T1000 (cell line): ENCODE measurements at regions not wholly inside any gene's neighbourhood (a gene's known extent, or its start where the extent isn't known, plus 50 kb on each side); places are given as distances from the start of the nearest gene placed in this dataset.
"Not testable (repeated sequence)": the region's sequence is repeated elsewhere in the genome, so short reads cannot be mapped to it uniquely, and the experiment has no call there.

Experiments used
- DNase-seq: peaks from one replicate; lab custom pipeline; 2025; ENCODE audit warnings: mixed read lengths; lab: John Stamatoyannopoulos, UW

DNA sequence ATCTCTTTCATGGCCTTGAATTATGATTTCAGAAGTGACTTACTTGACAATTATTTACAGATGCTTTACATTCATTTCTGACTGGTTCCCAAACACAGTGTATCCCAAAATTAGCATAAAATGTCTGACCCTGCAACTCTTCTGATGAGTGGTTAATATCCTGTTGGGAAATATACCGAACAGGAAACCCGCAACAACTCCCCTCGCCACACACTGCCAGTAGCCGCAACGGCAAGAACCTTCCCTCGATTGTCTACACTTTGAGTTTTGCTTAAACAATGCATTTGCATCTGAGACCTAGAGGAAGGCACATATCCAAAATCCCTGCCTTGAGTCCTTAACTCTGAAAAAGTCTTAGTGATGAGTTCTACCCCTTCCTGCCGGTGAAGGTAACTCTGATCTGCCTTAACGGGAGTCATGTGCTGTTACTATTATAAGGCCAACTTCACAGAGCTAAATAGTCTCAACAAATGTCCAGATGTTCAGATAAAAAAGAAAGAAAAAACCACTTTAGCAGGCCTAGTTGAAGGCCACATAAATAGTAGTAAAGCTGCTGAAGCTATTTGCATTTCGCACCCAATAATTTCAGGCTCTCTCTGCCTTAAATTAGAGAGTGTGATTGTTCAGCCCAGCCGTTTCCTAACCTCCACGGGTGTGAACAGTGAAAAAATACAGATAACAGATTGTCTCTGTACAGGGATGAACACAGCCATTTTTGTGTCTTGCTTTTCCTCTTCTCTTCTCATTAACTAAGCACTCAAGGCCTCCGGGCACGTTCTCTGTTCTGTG is 321.1 kb downstream of the HS3ST3B1 start:
- no peak for DNase-seq

DNA sequence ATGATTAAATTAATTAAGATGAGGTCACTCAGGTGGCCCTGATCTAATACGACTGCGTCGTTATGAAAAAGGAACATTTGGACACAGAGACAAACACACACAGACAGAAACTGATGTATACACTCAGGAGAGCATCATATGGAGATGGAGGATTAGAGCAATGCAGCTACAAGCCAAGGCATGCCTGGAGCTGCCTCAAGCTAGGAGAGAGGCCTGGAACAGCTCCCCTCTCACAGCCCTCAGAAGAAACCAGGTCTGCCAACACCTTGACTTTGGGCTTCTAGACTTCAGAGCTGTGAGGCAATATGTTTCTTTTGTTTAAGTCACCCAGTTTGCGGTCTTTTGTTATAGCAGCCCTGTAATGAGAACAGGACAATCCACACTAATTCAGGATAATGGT is 318.9 kb downstream of the HS3ST3B1 start:
- no peak for DNase-seq

DNA sequence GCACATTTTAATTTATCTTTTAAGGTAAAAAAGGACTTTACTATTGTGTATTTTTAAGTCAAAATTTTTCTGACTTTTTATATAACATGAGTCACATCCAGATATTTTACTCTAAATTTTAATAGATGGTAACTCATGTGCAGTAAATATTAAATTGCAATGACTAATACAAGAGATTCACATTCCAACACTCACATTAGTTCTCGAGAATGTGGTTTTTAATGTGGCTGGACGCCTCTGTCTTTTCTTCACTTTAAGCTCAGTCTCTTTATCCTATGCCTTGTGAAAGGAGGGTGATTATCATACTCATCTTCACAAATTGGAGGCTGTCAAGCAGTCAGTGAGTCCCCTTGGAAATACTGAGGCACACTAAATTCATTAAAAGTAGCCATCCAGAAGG is 315.6 kb downstream of the HS3ST3B1 start:
- no peak for DNase-seq

DNA sequence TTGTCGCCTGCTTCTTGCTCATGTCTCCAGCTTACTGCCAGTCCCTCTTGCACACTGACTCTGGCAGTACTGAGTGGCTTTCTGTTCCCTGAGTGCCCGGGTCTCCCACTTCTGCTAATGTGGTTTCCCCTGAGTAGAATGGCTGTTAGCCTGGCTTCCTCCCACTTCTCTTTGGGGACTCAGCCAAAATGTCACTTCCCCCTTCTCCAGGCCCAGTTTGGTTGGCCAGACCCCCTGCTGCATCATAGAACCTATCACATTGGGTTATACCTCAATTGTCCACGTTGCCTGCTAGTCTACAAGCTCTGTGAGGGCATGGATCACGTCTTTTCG is 304.4 kb downstream of the HS3ST3B1 start:
- DNase-seq = no peak

DNA sequence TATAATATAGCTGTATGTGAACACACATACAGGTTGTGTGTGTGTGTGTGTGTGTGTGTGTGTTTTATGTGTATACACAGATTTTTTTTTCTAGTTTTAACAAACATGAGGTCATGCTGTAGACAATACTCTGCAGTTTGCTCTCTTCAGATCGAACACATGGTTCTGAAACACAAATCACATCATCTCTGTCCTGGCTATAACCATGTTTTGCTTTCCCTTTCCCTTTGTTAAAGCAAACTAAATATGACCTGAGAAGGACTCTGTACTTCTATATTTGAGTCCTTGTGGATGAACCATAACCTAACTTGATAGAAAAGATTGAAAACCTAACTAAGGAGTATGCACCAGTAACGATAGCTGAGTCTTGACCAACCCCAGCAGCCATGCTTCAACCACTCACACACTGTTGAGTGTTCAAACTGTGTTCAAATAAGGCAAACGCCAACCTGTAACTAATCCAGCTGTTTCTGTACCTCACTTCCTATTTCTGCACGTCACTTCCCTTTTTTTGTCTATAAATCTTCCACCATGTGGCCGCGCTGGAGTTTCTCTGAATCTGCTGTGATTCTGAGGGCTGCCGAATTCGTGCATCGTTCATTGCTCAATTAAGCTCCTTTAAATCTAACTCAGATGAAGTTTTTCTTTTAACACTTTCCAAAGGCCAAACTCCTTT is 303.8 kb downstream of the HS3ST3B1 start:
- no peak for DNase-seq

DNA sequence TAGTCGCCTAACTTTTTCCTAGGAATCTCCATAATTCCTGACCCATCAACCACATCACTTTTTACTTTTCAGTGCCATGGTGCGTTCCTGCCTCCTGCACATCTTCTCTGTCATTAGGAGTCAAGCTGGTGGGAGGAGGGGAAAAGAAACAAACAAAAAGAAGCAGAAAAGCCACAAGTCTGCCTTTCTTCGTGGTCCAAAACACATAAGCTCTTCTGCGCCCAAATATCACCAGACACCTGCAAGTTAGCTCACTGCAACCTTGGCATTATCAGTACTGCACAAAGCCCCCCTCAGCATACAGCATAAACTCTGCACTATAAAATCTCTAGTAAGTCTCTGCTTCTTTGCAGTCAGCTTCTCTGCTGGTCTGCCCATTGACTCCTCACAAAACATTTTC is 295.3 kb downstream of the HS3ST3B1 start:
- no peak for DNase-seq

DNA sequence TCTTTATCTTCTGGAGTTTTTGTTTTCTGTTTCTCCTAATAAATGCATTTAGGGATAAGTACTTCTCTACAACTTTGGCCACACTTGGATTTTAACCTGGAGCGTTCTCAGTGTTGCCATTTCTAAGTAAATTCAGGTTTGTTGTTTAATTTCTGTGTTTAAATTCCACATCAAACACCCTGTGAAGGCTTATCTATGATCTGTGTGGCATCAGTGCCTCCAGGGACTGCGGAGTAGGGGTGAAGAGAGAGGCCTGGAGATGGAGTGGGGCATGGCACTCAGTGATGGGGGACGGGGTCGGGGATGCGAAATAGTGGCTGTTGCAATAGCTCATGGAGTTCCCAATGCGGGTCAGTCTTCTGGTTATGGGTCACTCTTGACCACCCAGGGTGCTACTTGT is 294.8 kb downstream of the HS3ST3B1 start:
- no peak for DNase-seq

DNA sequence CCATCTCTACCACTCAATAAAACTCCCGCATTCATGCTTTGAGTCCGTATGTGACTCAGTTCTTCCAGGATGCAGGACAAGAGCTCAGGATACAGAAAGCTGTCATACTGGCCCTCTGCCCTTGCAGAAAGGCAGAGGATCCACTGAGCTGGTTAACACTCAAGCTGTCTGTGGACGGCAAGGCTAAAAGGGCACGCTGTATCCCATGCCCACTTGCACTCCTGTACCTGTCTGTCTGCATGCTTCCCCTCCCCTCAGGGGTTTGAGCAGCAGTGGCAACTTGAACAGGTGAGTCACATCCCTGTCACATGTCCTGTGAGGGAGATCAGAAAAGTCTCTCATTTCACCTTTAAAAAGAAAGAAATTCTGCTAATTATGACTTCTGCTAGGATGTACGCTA is 293.8 kb downstream of the HS3ST3B1 start:
- DNase-seq = no peak

DNA sequence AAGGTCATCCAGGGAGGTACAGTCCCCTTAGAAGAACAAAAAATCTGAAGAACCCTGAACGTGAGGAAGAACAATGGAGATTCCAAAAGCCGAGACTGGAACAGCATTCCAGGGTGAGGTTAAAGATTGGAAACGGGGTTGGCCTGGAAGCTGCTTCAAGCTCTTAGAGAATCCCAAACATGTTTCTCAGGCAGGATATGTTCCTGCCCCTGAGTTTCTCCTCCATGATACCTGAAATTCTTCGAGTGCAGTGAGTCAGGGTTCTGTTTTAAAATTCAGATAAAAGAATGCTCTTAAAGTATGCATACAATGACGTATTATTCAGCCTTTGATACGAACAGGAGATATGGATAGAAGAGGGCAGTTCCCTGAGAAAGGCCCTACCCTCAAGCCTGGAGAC is 293.1 kb downstream of the HS3ST3B1 start:
- DNase-seq = no peak

DNA sequence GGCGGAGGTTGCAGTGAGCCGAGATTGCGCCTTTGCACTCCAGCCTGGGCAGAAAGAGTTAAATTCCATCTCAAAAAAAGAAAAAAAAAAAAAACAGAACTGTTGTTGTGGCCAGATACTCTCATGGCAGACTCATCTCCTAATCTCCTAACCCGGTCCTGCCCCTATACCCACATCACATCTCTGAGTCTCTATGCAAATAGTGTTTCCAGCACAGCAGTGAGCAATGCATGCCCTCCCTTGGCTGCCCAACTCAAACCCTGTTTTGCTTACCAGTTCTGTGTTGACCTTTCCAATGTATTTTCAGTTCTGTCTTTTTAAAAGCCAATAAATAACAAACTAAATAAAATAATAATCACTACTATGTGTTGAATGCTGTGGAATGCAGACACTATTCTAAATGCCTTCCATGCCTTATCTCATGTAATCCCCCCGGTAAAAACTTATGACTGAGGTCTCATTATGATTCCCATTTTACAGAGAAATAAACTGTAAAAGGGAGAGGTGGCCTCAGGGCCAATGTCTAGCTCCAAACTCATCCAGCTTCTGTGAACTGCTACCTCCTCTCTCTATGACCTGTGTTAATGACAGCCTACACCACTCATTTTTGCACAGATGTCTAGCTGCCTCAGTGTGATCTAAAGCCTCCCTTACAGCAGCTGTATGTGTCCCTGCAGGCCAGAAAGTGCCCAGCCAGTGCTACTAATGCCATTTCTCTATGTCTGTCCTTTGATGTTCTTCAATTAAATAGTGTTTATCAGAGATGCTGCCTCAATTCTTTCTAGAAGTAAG is 289.8 kb downstream of the HS3ST3B1 start:
- no peak for DNase-seq

DNA sequence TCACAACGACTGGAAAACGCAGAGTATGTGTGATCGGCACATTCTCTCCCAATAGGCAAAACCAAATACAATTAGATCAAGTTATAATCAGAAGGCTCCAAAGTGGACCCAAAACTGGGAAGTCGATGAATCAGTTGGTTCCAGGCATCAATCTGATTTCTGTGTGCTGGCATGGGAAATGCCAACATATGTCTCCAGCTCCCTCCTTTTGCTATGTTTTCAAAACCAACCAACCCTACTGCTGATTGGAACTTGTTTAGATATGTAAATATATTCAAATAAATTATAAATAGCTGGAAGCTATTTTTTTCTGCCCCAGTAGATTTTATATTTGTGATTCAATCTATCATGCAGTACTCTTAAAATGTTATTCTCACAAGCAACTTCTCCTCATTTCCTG is 284.2 kb downstream of the HS3ST3B1 start:
- no peak for DNase-seq

DNA sequence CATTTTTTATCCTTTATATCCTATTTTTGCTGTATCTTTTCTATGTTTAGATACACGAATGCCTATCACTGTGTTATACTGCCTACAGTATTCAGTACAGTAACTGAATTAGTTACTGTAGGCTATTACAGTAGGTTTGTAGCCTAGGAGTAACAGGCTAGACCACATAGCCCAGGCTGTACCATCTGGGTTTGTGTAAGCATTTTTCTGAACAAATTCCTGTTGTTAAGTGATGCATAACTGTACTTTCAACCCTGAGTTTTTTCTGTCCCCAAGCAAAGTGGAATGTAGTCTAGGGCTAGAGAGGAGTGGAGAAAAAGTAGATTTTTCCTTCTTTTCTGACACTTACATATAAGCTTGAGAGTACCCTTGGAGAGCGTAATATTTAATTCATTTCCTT is 282.1 kb downstream of the HS3ST3B1 start:
- no peak for DNase-seq

DNA sequence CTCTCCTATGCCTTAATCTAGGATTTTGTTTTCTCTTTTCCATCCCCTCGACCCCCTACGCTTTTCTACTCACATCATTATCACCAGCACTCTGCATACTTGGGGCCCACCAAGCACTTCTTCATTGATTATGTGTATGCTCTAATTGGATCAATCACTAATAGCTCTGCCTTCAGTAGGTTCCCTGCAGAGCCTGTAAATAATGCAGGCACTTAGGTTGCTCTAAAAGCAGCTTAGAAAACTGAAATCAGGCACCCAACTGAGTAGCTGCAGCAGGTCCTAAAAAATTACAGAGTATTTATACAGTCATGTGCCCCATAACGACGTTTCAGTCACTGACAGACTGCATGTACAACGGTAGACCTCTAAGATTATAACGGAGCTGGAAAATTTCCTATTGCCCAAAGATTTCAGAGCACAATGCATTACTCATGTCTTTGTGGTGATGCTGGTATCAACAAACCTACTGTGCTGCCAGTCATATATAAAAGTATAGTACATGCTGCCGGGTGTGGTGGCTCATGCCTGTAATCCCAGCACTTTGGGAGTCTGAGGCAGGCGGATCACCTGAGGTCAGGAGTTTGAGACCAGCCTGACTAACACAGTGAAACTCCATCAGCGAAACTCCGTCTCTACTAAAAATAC is 280.4 kb downstream of the HS3ST3B1 start:
- no peak for DNase-seq

DNA sequence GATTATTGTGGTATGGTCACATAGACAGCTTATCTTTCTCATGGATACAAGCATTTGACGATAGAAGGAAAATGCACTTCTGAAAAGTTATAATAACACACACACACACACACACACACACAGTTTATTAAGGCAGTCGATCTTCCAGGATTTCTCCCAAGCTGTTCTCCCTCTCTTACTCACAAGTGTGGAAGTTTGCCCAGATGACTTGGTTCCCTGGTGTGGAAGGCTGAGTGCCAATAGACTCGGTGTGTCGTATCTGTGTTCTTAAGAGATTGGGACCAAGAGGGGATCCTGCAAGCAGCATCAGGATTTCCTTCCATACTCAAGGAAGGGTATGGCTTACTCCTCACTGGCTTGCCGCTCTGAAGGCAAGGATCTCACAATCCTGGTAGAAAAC is 279.6 kb downstream of the HS3ST3B1 start:
- peak; percentile 6 for DNase-seq

DNA sequence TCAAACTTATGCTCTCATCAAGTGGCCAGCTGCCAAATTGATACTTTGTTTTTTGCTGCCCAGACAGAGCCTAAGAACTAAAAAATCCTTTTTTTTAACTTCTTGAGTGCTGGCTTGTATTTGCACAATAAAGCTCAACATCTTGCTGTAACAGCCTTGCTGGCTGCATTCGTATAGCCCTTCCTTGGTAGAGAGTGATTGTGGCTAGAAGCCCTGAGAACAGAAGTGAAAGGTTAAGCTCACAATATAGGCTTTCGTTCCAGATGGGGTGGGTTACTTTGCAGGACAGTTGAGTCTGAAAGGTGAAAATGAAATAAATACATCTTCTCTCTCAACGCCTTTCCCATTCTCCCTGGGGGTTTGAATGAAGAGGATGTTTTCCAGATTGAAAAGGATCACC is 278.8 kb downstream of the HS3ST3B1 start:
- DNase-seq = no peak

DNA sequence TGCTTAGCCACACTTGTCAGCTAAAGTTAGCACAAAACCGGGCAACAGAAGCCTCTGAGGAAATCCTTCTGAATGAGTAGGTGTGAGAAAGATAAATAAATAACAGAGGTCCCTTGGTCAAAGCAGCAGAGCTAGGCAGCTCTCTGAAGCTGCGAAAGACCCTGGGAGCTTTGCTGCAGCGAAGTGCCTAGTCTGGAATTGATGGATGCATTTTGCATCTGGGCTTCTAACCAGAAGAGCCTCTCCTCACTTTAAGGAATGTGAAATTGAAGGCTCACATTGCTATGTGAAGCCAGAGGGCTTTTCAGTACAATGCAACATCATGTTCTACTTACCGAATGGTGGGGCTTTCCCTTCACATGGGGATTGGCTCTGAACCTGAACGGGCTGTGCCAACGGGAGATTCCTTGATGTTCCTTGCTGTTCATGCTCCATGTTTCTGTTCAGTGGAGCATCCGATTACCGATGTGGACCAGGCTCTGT is 274.6 kb downstream of the HS3ST3B1 start:
- no peak for DNase-seq

DNA sequence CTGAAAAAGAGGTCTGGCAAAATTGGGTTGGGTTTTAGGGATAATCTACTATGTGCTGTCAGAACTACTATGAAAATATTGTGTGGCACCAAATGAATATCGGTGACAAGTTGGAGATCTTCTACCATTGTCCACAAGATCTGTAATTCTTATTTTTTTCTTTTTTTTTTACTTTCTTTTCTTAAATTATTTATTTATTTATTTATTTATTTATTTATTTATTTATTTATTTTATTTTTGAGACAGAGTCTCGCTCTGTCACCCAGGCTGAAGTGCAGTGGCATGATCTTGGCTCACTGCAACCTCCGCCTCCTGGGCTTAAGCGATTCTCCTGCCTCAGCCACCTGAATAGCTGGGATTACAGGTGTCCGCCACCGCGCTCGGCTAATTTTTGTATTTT is 259.4 kb downstream of the HS3ST3B1 start:
- DNase-seq = not testable (repeated sequence)

DNA sequence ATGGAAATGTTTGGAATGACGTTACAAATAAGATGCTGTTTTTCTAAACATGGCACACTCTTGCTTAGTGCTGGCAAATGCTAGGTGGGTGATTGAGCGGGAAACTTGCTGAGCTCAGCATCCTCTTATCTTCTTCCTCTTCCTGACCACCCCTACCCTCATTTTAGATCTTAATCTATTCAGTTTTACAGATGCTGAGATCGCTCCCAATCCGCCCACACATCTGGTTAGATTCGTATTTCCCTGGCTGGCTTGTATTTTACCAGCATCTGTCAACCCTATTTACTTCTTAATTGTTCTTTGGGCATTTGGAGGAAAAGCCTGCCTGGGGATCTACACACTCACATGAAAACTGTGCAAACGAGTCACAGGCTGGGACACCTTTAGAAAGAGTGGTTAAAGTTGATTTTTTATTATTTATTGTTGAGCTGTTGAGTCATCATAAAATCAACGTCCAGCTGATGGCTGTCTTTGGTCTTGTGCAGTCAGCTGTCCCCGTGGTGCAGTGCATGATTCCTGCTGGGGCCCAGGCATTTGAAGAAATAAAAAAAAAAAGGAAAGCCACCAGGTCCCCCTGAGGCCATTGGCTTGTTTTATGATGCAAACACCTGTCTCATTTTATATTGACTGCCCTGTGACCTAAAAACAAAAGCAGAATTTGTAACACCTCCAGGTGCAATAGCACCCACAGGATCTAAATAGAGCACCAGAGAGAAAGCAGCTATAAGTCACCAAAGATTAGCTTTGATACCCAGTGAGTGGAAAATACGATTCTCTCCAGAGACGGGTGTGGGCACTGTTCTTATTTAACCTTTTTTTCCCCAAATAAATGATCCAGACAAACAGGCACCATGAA is 258.6 kb downstream of the HS3ST3B1 start:
- DNase-seq = no peak

DNA sequence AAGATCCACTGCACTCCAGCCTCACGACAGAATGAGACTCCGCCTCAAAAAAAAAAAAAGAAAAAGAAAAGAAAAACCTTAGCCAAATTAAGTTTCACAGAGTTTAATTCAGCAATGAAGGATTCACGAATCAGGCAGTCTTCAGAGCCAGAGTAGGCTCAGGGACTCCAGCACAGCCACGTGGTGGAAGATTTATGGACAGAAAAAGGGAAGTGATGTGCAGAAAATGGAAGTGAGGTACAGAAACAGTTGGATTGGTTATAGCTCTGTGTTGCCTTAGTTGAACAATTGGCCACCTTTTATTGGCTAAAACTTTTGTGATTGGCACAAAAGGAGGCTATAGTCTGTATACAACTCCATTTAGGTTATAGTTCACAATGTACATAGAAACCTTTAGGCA is 256.6 kb downstream of the HS3ST3B1 start:
- DNase-seq = no peak

DNA sequence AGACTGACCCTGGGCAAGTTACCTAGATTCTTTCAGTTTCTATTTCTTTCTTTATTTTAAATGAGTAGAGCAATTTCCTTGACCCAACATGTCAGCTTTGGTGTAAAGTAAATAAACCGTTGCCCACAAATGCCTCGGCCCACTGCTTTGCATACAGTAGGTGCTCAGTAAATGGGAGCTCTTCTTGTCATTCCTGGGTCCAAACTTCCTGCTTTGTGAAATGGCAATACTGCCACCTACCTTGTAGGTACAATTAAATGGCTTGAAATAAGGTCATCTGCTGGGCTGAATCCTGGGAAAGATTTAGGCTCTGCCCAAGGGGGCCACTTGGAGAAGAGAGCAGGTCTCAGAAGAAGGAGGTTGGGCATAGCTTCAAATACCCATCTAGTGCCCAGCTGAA is 253.0 kb downstream of the HS3ST3B1 start:
- no peak for DNase-seq

DNA sequence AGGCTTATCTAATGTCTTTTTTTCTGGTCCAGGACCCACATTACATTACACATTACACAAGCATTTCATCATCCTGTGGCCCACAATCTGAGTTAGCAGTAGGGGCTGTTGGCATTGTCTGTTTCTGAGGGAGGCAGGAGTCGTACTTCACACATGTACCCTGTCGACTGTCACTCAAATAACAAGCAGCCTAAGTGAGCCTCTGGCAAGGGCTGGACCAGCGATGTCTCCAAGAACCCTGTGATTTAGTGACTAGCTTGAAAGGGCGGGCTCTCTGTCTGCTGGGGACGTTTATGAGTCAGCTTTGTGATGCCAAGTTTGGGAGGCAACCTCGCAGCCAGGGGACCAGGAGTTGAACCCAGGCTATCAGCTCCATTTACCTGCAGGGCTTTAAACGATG is 251.4 kb downstream of the HS3ST3B1 start:
- no peak for DNase-seq

DNA sequence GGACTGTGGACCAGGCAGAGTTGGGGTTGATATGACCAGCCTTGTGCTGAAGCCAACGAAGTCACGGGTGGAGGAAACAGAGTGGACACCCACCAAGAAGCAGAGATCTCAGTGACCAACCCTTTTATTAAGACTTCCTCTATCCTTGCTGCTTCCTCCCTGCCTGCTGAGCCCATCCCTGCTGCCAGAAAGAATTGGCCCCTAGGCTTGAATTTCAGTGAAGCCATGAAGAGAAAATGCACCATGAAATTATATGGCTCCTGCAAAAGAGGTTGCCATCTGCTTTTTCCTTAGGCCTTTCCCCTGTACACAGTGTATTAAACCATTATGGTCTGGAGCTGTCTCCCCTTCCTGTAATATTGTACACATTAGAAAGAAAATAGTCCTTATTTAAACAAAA is 246.7 kb downstream of the HS3ST3B1 start:
- no peak for DNase-seq
